Left ventricle myocardium superior (tissue), 1 donor: ENCODE measurements at regions not wholly inside any gene's neighbourhood (a gene's known extent, or its start where the extent isn't known, plus 50 kb on each side); places are given as distances from the start of the nearest gene placed in this dataset.

Experiments used
- ATAC-seq: fragments of 200-7000 bp; cut with Tn5 transposase; one replicate; pipeline ENCODE4 v1.9.1; 2020; ENCODE audit warnings: mild to moderate bottlenecking, moderate library complexity
- DNase-seq: peaks from one replicate; pipeline ENCODE4 v3.0.0-alpha.2; 2020
- intact Hi-C: fragments of 100-400 bp; cut with micrococcal nuclease; formaldehyde crosslinking; loops from one replicate; pipeline ENCODE4 v1.11.0; 2022
- donor health status: DM: no; HTN: yes; CAD: no; lungs with severe emphysema.

- intact Hi-C loops: no loop called here
- ATAC-seq (no peak), DNase-seq (no peak)
Observed at GRCh38 chr13:85671336-85671735, 127.9 kb downstream of the SLITRK6 start.

- DNase-seq (no peak), ATAC-seq (no peak)
- intact Hi-C loops: no loop called here
Observed at GRCh38 chr13:85666356-85666755, 132.9 kb downstream of the SLITRK6 start.

GRCh38 chr13:85665286-85665685, 133.9 kb downstream of the SLITRK6 start:
- ATAC-seq: no peak

GRCh38 chr13:85663856-85664255, 135.4 kb downstream of the SLITRK6 start:
- ATAC-seq: no peak
- DNase-seq: no peak
- intact Hi-C loops: no loop called here

More at GRCh38 chr13:85665286-85665685, 133.9 kb downstream of the SLITRK6 start:
- no peak for DNase-seq
- intact Hi-C loops: no loop called here

- ATAC-seq (no peak), DNase-seq (no peak)
- intact Hi-C loops: no loop called here
Observed at GRCh38 chr13:85662186-85662585, 137.0 kb downstream of the SLITRK6 start.

- no peak for DNase-seq
- ATAC-seq: no peak
- intact Hi-C loops: no loop called here
Observed at GRCh38 chr13:85661675-85662074, 137.5 kb downstream of the SLITRK6 start.

GRCh38 chr13:85659493-85659892, 139.7 kb downstream of the SLITRK6 start:
- intact Hi-C loops: no loop called here
- DNase-seq (no peak), ATAC-seq (no peak)

GRCh38 chr13:85657942-85658341, 141.3 kb downstream of the SLITRK6 start:
- DNase-seq: no peak
- no peak for ATAC-seq
- intact Hi-C loops: no loop called here

GRCh38 chr13:85655040-85655439, 144.2 kb downstream of the SLITRK6 start:
- DNase-seq: no peak
- ATAC-seq: no peak
- intact Hi-C loops: no loop called here

GRCh38 chr13:85654227-85654626, 145.0 kb downstream of the SLITRK6 start:
- intact Hi-C loops: no loop called here
- DNase-seq (no peak), ATAC-seq (no peak)

- ATAC-seq (no peak), DNase-seq (no peak)
- intact Hi-C loops: no loop called here
Observed at GRCh38 chr13:85653681-85654080, 145.5 kb downstream of the SLITRK6 start.

GRCh38 chr13:85652491-85652890, 146.7 kb downstream of the SLITRK6 start:
- intact Hi-C loops: no loop called here
- ATAC-seq (no peak), DNase-seq (no peak)

GRCh38 chr13:85651440-85651839, 147.8 kb downstream of the SLITRK6 start:
- no peak for DNase-seq
- no peak for ATAC-seq
- intact Hi-C loops: no loop called here

GRCh38 chr13:85650613-85651012, 148.6 kb downstream of the SLITRK6 start:
- intact Hi-C loops: no loop called here
- no peak for ATAC-seq

GRCh38 chr13:85640727-85641126, 158.5 kb downstream of the SLITRK6 start:
- DNase-seq: no peak
- intact Hi-C loops: no loop called here
- ATAC-seq: no peak

More at GRCh38 chr13:85650613-85651012, 148.6 kb downstream of the SLITRK6 start:
- no peak for DNase-seq

- DNase-seq (no peak), ATAC-seq (no peak)
- intact Hi-C loops: no loop called here
Observed at GRCh38 chr13:85638815-85639393, 160.3 kb downstream of the SLITRK6 start.

GRCh38 chr13:85638265-85638664, 161.0 kb downstream of the SLITRK6 start:
- no peak for ATAC-seq
- DNase-seq: no peak
- intact Hi-C loops: no loop called here

GRCh38 chr13:85632526-85633195, 166.6 kb downstream of the SLITRK6 start:
- DNase-seq (no peak), ATAC-seq (no peak)
- intact Hi-C loops: no loop called here

GRCh38 chr13:85631801-85632200, 167.4 kb downstream of the SLITRK6 start:
- no peak for ATAC-seq
- intact Hi-C loops: no loop called here
- DNase-seq: no peak

- DNase-seq: no peak
- intact Hi-C loops: no loop called here
- ATAC-seq: no peak
Observed at GRCh38 chr13:85626603-85627002, 172.6 kb downstream of the SLITRK6 start.

- intact Hi-C loops: no loop called here
- DNase-seq (no peak), ATAC-seq (no peak)
Observed at GRCh38 chr13:85619321-85619720, 179.9 kb downstream of the SLITRK6 start.
